ENCODE measurements at regions not wholly inside any gene's neighbourhood (a gene's known extent, or its start where the extent isn't known, plus 50 kb on each side); places are given as distances from the start of the nearest gene placed in this dataset.
"Not testable (repeated sequence)": the region's sequence is repeated elsewhere in the genome, so short reads cannot be mapped to it uniquely, and the experiment has no call there.

GRCh38 chr3:118488732-118489131, 545.9 kb downstream of the IGSF11 start:
- in situ Hi-C loops (cut with HindIII; ENCODE audit: low pct_unique_long_range_greater_than_20kb, low sequenced_read_pairs), result no loop called here
- DNase-seq (ENCODE audit: low read depth), result no peak

GRCh38 chr3:118495206-118495605, 539.4 kb downstream of the IGSF11 start:
- in situ Hi-C loops (cut with HindIII; ENCODE audit: low pct_unique_long_range_greater_than_20kb, low sequenced_read_pairs), result no loop called here
- DNase-seq (ENCODE audit: low read depth), result no peak

- in situ Hi-C loops (cut with HindIII; ENCODE audit: low pct_unique_long_range_greater_than_20kb, low sequenced_read_pairs), result no loop called here
Observed at GRCh38 chr3:118497274-118497673, 537.4 kb downstream of the IGSF11 start.

DNA sequence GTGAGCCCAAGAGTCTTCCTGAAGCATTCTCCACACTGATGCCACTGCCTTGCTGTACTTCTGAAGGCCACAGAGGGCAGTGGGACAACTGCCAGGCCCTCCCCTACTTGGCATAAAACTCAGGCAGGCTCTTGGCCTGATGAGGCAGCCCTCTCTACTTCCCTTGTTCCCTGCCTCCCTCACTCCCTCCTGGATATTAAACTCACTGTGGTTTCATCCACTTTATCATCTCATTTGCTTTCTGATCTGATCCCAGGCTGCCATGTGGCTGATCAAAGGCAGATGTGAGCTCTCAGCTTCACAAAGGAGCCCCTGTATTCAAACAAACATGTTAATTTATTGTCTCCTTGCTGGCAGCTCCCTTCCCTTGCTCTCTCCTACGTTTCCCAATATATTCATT, 533.5 kb downstream of the IGSF11 start:
- in situ Hi-C loops (cut with HindIII; ENCODE audit: low pct_unique_long_range_greater_than_20kb, low sequenced_read_pairs), result no loop called here
- no peak for DNase-seq (ENCODE audit: low read depth)

More at GRCh38 chr3:118497274-118497673, 537.4 kb downstream of the IGSF11 start:
- DNase-seq (ENCODE audit: low read depth), result no peak

GRCh38 chr3:118504906-118505305, 529.7 kb downstream of the IGSF11 start:
- DNase-seq (ENCODE audit: low read depth), result no peak
- in situ Hi-C loops (cut with HindIII; ENCODE audit: low pct_unique_long_range_greater_than_20kb, low sequenced_read_pairs), result no loop called here

DNA sequence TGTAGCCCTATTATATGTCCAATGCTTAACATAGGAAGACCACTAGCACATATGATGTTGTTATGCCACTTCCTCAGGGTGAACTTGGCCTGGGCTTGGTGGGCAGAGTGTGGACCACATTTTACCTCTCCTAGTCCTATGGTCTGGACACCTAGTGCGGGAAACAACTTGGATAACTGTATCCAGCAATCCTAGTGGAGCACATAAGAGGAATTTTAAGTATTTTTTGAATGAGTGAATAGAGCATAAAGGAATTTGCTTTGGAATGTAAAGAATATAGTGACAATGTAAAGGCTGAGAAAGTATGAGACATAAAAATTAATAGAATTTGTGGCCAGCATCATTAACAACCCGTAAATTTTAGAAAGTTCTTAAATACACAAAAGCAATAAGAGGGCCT, 528.9 kb downstream of the IGSF11 start:
- in situ Hi-C loops (cut with HindIII; ENCODE audit: low pct_unique_long_range_greater_than_20kb, low sequenced_read_pairs), result no loop called here

DNA sequence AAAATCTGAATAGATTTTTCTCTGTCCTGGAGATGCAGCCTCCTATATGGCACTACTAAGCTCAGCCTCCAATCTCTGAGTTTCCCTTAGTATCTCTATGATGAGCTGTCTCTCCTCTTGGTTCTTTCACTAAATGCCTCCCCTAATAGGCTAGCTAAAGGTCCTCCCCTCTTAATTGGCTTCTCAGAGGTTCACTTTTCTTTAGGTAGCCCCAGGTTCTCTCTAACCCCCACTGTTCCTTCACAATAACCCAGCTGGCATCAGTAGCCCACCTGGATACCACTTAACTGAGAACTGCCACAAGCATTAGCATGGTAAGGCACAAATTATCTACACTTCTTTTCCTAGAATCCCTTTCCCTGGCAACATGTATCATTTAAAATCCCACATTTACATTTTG, 523.2 kb downstream of the IGSF11 start:
- DNase-seq (ENCODE audit: low read depth), result no peak
- in situ Hi-C loops (cut with HindIII; ENCODE audit: low pct_unique_long_range_greater_than_20kb, low sequenced_read_pairs), result no loop called here

More for the DNA sequence above, 528.9 kb downstream of the IGSF11 start:
- DNase-seq (ENCODE audit: low read depth), result no peak

DNA sequence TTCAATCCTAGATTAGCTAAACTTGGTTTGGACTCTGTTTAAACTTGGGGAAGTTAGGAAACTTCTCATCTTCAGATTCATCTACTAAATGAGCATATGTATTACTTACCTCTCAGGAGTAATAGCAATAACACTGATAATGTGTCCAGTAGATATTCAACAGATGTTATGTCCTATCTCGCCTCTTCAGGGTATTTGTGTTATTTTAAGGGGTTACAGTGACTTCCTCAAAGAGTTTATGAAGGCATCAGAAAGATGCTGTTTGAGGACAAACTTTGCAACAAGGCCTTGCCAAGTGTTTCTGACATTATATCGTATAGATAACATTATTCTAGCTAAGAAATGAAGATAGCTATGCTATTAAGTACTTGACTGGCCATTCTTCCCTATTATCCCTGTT, 522.3 kb downstream of the IGSF11 start:
- no peak for DNase-seq (ENCODE audit: low read depth)
- in situ Hi-C loops (cut with HindIII; ENCODE audit: low pct_unique_long_range_greater_than_20kb, low sequenced_read_pairs), result no loop called here

DNA sequence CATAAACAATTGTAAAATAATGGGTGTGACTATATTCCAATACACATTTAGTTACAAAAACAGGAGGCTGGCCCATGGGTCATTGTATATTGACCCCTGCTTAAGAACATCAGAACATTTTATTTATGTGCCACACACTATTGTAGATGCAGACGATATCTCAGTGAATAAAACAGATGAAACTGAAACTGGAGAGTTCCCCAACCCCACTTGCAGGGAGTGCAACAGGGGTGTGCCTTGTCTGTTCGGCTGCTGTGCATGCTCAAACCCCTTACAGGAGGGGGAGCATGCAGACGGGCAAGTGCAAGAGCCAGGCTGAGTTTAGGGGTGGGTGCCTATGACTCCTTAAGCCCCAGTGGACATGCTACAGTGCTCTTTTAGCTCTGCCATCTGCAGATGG, 509.6 kb downstream of the IGSF11 start:
- DNase-seq (ENCODE audit: low read depth), result no peak
- in situ Hi-C loops (cut with HindIII; ENCODE audit: low pct_unique_long_range_greater_than_20kb, low sequenced_read_pairs), result no loop called here

- DNase-seq (ENCODE audit: low read depth), result no peak
- in situ Hi-C loops (cut with HindIII; ENCODE audit: low pct_unique_long_range_greater_than_20kb, low sequenced_read_pairs), result no loop called here
Observed at GRCh38 chr3:118526758-118527513, 507.7 kb downstream of the IGSF11 start.

- in situ Hi-C loops (cut with HindIII; ENCODE audit: low pct_unique_long_range_greater_than_20kb, low sequenced_read_pairs), result no loop called here
- DNase-seq (ENCODE audit: low read depth), result no peak
Observed at GRCh38 chr3:118527514-118528044, 507.1 kb downstream of the IGSF11 start.

DNA sequence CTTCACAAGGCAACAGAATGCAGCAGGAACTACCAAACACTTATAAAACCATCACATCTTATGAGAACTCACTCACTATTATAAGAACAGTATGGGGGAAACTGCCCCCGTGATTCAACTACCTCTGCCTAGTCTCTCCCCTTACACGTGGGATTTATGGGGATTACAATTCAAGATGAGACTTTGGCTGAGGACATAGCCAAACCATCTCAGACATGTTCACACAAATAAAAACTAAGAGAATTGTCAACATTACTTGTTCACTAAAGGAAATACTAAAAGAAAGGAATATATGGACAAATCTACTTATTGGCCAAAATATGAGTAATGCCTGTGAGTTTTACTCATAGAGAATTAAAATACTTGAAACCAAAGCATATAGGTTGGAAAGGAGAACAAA, 505.1 kb downstream of the IGSF11 start:
- DNase-seq (ENCODE audit: low read depth), result no peak
- in situ Hi-C loops (cut with HindIII; ENCODE audit: low pct_unique_long_range_greater_than_20kb, low sequenced_read_pairs), result no loop called here

- no peak for DNase-seq (ENCODE audit: low read depth)
- in situ Hi-C loops (cut with HindIII; ENCODE audit: low pct_unique_long_range_greater_than_20kb, low sequenced_read_pairs), result no loop called here
Observed at GRCh38 chr3:118530350-118530922, 504.2 kb downstream of the IGSF11 start.

GRCh38 chr3:118530927-118531356, 503.7 kb downstream of the IGSF11 start:
- not testable (repeated sequence) for DNase-seq (ENCODE audit: low read depth)

GRCh38 chr3:118531816-118532215, 502.8 kb downstream of the IGSF11 start:
- DNase-seq (ENCODE audit: low read depth), result no peak
- in situ Hi-C loops (cut with HindIII; ENCODE audit: low pct_unique_long_range_greater_than_20kb, low sequenced_read_pairs), result no loop called here

More at GRCh38 chr3:118530927-118531356, 503.7 kb downstream of the IGSF11 start:
- in situ Hi-C loops (cut with HindIII; ENCODE audit: low pct_unique_long_range_greater_than_20kb, low sequenced_read_pairs), result not testable (repeated sequence)

DNA sequence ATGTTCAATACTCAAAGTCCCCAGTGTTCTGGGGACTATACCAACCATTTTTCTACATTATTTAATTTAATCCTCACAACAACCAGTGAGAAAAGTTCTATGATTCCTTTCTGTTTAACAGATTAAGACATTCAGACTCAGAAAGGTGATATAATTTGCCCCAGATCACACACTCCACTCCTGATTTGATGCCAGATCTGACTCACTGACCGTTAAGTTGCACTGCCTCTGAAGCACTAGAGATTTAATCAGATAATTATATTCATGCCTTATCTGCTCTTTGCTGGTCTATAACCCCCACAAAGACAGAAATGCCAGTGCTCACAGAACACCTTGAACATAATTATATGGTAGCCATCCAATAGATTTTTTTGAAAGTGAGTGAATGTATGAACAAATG, 501.0 kb downstream of the IGSF11 start:
- in situ Hi-C loops (cut with HindIII; ENCODE audit: low pct_unique_long_range_greater_than_20kb, low sequenced_read_pairs), result no loop called here
- DNase-seq (ENCODE audit: low read depth), result no peak

GRCh38 chr3:118534519-118534918, 500.1 kb downstream of the IGSF11 start:
- no peak for DNase-seq (ENCODE audit: low read depth)
- in situ Hi-C loops (cut with HindIII; ENCODE audit: low pct_unique_long_range_greater_than_20kb, low sequenced_read_pairs), result no loop called here

DNA sequence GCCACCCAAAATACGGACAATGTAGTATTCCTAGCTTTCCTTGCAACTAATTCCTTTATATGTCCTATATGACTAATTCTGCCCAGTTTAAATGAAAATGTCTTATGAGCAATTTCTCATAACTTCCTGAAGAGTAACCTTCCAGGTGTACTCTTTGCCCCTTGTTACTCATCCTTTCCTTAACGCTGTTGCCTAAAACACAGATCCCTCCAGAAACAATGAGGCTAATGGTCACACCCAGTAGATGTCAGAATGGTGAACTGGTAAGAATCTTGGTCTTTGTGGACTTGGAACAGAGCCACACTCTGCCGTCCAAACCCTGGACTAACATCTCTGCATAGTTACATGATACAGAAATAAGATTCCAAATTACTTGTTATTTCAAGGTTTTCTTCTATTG, 497.9 kb downstream of the IGSF11 start:
- in situ Hi-C loops (cut with HindIII; ENCODE audit: low pct_unique_long_range_greater_than_20kb, low sequenced_read_pairs), result no loop called here
- no peak for DNase-seq (ENCODE audit: low read depth)

GRCh38 chr3:118537454-118537853, 497.2 kb downstream of the IGSF11 start:
- no peak for DNase-seq (ENCODE audit: low read depth)
- in situ Hi-C loops (cut with HindIII; ENCODE audit: low pct_unique_long_range_greater_than_20kb, low sequenced_read_pairs), result no loop called here

- in situ Hi-C loops (cut with HindIII; ENCODE audit: low pct_unique_long_range_greater_than_20kb, low sequenced_read_pairs), result no loop called here
Observed at GRCh38 chr3:118538187-118538586, 496.5 kb downstream of the IGSF11 start.

More at GRCh38 chr3:118538187-118538586, 496.5 kb downstream of the IGSF11 start:
- DNase-seq (ENCODE audit: low read depth), result no peak
